HG02938 (cell line): ENCODE measurements at regions not wholly inside any gene's neighbourhood (a gene's known extent, or its start where the extent isn't known, plus 50 kb on each side); places are given as distances from the start of the nearest gene placed in this dataset.
"Not testable (repeated sequence)": the region's sequence is repeated elsewhere in the genome, so short reads cannot be mapped to it uniquely, and the experiment has no call there.

ENCODE experiments used
- ATAC-seq: cut with Tn5 transposase; IDR thresholded peaks from one replicate; pipeline ENCODE4 v1.9.1; 2021; ENCODE audit warnings: mild to moderate bottlenecking, moderate library complexity; ENCODE audit not compliant: unreplicated experiment

DNA sequence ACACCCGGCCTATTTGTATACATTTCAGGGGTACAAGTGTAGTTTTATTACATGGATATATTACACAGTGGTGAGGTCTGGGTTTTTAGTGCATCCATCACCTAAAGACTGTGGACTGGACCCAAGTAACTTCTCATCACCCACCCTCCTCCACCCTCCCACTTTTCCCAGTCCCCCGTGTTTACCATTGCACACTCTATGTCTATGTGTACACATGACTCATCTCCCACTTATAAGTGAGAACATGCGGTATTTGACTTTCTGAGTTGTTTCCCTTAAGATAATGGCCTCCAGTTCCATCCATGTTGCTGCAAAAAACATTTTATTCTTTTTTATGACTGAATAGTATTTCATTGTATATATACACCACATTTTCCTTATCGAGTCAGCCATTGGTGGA, 98.9 kb upstream of the WAC start:
- no peak for ATAC-seq

DNA sequence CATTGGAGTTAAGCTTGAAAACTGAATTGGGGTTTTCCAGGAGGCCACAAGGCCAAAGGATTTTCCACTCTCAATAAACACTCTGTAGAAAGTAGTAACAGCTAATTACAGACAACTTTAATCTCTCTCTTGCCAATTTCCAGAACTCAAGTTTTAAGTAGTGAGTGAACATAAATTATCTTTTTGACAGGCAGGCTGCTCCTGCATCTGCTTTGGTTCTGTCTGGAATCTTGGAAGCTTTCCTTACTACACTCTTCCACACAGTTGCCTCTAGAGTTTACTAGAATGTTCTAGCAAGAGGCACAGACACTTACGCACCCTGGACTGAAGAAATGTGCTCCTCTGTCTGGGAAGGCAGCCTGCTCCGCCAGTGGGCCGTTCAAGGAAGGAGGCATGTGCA, 90.5 kb upstream of the WAC start:
- ATAC-seq = no peak

DNA sequence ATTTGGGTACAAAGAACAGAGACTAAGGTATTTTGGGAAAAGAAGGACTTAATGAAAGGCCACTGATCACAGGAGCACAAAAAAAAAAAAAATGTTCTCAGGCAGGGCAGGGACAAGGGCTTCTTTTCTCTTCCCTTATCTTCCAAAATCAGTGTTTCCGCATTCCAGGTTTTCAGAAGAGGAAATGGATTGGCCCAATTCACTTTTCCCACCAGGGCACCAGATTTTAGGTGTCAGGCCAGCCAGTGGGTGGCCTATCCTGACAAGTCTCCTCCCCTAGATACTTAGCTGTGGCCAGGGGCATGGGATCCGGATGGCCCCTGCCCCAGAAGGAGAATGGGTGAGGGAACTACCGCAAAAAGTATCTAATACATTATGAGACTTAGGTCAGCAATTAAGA, 88.9 kb upstream of the WAC start:
- no peak for ATAC-seq

DNA sequence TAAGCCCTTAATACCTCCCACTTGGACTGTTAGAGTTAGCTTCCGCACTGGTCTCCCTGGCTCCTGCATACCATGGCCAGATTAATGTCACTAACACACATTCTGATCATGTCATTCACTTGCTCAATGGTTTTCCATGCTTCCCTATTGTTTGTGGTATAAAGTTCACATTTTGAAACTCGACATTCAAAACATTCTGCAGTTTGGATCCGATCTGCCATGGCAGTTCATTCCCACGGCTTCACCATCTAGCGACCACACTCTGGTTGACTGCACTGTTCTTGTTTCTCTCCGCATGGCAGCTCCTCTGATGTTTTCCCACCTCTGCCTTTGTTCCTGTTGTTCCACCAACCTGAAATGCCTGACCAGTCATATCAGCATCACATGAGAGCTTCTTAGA, 87.4 kb upstream of the WAC start:
- ATAC-seq = no peak

DNA sequence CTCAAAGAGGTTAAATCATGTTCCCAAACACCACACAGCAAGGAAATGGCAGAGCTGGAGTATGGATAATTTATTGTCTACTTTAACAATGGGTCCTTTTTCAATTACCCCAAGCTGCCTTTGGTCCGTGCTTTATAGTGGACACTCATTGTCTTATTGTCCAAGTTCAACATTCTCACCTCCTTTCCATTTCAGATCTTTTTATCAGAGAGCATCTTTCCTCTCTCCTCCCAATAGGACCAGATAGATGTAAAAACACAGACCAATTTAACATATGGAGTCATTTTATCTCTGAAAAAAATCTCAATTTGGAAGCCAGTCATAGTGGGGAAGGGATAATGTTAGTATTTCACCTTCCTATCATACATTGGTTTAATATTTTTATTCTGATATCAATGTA, 83.5 kb upstream of the WAC start:
- no peak for ATAC-seq

DNA sequence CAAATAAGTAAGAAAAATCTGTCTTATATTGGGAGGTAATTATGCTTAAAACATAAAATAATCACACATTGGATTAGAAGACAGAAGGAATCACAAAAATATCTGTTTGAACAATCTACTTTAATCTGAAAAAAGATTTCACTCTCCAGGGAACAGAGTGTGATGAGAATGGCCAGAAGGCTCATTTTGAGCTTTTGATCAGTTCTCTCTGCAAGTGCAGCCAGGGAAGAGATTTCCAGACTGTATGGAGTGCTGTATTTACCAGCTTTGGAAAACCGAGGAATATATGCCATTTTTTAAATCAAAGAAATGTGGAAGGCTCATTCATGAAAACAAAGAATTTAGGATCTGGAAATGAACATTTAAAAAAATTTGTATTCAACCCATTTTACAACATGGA, 83.0 kb upstream of the WAC start:
- ATAC-seq = no peak

DNA sequence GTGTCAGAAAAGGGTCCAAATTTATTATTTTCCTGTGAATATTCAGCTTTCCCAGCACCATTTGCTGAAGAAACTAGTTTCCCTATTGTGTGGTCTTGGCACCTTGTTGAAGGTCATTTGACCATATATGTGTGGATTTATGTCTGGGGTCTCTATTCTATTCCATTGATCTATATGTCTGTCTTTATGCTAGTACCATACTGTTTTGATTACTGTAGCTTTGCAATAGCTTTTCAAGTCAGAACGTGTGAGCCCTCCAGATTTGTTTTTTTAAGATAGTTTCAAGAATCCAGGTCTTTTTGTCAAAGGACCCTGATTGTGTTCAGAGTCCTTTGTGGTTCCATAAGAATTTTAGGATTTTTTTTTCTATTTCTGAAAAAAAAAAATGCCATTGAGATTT, 79.0 kb upstream of the WAC start:
- no peak for ATAC-seq

DNA sequence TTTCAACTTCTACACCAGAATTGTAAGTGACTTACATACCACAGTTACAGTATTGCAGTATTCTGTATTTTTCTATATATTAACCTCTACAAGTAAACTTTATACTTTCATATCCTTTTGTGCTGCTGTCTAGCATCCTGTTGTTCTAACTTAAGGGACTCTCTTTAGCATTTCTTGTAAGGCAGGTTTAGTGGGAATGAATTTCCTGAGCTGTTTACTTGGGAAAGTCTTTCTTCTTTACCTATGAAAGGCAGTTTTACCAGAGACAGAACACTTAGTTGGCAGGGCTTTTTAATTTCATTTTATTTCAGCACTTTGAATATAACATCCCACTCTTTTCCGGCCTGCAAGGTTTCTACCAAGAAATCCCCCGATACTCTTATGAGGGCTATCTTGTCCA, 75.8 kb upstream of the WAC start:
- no peak for ATAC-seq

DNA sequence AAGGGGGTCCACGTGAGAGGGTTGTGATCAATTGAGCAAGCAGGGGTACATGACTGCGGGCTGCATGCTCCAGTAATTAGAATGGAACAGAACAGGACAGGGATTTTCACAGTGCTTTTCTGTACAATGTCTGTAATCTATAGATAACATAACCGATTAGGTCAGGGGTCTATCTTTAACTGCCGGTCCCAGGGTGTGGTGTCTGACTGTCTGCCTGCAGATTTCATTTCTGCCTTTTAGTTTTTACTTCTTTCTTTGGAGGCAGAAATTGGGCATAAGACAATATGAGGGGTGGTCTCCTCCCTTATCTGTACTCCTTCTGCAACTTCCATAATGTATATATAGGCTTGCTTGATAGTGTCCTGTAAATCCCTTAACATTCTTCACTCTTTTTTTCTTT, 75.0 kb upstream of the WAC start:
- not testable (repeated sequence) for ATAC-seq

DNA sequence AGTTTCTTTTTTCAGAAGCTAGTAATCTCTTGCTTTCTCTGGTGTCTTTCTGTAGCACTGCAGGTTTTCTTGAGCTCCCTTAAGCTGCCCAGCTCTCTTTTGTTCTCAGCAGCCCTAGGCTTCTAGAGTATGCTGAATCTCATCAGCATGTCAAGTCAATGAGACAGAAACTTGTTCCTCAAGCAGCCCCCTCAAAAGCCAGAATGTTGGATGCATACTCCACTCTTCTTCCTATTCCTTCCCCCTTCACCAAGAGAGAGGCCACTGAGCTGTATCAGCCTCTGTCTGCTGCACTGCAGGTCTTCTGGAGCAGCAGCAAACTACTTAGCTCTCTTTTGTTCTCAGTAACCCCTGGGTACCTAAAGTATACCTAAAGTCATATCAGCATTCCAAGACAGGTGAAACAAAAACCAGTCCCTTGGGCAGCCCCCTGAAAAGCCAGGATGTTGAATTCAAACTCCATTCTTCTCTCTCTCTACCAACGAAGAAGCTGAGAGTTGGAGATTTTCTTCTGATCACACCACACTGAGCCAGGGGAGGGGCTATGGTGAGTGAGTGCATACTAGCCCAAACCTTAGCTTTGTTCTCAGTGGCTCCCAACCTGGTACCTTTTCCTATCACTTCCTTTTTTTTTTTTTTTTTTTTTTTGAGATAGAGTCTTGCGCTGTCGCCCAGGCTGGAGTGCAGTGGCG, 73.3 kb upstream of the WAC start:
- no peak for ATAC-seq

DNA sequence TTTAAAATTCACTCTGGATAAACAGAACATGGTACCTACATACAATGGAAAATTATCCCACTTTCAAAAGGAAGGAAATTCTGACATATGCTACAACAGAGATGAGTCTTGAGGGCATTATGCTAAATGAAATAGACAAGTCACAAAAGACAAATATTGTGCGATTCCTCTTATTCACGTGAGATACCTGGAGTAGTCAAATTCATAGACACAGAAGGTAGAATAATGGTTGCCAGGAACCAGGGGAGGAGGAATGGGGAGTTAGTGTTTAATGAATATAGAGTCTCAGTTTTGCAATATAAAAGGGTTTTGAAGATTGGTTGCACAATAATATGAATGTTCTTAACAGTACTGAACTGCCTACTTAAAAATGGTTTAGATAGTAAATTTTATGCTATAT, 69.8 kb upstream of the WAC start:
- no peak for ATAC-seq

DNA sequence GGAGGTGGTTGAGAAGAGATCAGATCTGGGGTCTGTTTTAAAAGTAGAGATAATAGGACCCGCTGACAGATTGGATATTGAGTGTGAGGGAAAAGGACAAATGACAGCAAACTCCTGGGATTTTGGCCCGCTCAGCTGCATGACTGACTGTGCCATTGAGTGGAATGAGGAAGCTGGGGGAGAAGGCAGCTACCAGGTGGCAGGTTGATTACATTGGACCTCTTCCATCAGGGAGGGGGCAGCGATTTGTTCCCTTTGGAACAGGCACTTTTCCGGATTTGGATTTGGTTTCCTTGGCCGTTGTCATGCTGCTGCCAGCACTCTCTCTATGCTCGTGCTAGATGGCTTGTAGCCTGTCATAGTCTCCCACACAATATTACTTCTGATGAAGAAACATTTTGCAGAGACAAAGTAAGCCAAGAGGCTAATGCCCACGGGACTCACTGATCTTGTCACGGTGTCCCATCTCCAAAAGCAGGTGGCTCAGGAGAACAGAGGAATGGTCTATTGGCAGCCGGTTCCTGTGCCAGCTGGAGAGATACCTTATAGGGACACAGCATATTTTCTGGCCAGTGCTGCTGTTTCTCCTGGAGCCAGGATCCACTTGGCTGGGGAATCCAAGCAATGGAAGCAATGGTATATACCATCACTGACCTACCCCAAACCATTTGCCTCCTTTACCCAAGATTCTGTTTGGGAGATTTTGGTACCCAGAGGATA, 69.1 kb upstream of the WAC start:
- ATAC-seq = no peak

DNA sequence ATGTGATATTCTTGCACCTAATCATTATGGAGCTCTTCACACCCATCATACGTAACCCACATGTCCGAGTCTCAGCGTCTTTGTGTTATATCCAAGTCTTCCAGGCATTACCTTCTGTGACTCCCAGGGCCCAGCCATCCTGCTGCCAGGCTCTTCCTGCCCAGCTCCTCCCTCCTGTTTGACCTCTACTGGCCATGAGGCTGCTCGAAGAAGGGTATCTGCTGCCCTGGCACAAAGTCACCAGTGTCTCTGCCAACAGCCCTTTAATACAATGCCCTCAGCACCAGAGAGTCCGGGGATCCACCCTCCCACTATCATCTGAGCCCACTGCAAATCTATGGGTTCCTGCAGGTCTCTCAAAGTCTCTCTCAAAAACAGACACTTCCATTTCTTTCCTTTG, 65.3 kb upstream of the WAC start:
- no peak for ATAC-seq

DNA sequence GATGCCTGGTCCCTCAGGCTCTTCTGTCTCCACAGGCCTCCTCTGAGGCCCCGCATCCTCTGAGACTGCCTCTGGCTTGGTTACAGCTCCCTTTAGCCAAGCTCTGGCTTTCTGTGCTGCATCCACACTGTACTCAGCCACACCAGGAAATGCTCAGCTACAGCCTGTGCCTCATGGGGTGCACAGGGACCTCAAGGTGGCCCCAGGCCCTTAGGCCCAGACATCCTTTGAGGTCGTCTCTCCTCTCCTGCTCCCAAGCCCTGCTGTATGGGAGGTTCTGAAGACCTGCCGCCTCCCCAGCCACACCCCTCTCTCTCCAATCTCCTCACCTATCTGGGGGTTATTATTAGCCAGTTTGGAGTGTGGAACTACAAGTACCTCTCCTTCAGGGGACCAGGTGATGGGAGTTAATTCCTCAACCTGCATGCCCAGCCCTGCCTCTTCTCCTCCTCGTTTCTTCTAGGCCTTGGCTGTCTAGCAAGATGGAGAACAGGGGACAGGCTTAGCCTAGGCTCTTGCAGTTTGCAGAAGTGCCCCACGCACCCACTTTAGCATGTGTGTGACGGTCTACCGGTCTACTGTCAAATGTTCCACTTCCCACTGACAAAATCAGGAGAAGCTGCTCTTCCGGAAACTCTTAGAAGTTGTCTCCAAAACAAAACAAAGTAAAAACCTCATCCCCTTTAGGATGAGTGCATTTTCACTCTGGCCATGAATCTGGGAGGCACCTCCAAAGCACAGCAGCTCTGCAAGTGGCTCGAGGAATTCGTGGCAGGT, 64.0 kb upstream of the WAC start:
- no peak for ATAC-seq

DNA sequence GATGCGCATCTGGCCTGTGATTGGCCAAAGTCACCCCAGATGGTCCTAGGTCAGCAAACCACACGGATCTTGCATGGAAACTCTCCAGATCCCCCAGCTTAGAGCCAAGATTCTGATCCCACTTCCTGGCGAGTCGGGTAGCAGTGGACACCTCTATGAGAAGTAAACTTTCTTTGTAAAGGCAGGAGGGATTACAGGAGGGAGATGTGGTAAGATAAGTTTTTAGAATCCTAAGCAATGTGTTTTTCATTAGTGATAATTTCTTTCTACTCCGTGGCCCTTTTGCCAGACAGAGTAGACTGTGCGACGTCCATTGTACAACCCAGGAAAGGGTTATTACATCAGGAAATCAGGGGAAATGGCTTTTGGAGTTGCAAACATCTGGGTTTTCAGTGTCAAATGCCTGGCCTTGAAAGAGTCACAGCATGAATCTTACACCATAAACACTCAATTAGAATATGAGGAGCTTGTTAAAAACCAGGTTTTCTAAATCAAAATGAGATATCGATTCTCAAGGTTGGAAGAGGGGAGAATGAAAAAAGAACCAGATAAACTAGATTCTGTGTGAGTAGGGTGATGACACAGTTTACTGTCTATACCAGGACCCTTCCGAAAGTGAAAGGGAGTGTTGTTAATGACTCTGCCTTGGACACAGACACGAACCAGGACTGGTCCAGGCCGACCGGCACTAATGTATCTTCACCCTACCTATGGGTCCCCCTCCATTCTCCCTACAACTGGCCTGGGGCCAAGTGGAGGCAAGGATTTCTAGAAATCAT, 61.9 kb upstream of the WAC start:
- no peak for ATAC-seq

DNA sequence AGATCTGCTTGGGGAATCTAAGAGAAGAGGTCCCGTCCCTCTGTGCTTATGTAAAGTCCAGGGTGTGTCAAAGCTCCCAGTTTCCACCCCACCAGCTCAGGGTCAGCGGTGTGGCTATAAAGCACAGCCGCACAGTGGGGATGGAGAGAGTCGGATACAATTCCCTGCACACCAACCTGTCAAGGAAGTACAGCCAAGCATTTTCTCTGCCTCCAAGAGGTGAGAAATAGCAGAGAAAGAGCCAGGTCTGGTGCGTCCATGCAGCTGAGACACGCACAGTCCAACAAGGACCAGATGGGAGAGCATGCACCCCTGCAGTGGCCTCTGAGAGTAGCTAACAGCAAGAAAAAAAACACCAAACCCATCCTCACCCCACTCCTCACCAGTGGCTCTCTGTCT, 61.3 kb upstream of the WAC start:
- no peak for ATAC-seq

DNA sequence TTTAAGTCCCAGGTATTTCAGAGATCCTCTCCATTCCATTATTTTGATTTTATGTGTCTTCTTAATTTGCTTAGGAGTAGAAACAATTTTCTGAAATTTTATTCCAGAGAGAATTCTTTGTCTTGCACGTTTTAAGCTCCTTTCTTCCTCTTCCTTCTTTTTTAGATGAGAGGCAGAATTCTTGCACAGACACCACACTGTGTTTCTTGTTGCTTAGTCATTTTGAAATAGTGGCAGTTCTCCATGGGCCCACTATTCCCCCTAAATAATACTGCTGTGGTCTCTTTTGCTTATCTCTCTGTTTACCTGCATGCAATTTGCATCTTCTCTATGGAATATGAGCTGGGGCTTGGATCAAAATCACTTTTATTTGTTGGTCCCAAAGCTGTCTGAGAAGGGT, 54.3 kb upstream of the WAC start:
- no peak for ATAC-seq

DNA sequence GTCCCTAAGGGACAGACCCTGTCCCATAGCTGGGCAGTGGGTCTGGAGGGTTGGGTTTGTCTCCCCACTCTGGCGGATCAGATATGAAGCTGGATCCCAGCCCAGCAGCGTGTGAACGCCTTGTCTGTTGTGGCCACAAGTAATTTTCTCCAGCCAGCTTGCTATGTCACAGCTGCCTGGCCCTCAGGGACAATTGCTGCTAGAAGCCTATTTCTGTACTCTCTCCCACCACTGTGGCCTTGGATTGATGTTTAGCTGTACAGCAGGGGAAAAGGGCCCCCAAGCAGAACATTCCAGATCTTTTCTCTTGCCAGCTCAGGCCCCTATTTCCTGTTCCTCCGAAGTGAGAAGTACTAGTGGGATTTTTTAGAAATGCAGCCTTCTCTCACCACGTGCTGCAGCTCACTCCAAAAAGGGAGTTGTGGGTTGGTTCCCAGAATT, 53.5 kb upstream of the WAC start:
- no peak for ATAC-seq

DNA sequence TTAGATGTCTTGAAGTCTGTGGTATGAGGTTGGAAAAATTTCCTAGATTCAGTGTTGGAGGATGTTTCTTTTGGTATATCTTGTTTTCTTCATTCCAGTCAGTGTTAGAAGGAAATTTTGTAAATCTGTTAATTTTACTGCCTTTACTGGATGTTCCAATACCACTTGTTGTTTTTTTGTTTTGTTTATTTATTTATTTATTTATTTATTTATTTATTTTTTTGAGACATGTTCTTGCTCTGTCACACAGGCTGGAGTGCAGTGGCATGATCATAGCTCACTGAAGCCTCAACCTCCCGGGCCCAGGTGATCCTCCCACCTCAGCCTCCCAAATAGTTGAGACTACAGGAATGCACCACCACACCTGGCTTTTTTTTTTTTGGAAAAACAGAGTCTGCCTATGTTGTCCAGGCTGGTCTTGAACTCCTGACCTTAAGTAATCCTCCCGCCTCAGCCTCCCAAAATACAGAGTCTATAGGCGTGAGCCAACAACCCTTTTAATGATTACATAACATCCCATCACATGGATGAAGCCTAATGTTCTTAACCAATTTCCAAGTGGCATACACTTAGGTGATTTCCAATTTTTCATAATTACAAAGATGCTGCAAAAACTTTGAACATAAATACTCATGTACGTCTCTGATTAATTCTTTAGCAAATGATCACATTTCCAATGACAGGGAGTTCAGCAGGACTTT, 52.8 kb upstream of the WAC start:
- ATAC-seq = no peak

DNA sequence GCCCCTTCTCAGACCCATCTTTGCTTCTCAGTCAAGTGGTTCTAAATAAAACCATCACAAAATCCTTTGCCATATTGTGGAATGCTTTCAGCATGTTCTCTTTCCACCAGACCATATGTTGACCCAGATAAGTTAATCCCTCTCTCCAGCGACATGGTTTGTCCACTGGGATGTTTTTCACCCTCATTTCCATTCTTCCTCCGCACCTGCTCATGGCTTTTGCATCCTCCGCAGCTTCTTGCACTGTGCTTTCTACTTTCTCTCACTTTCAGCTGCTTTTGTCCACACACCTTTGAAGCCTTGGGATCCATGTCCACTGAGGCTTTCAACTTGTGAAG, 52.3 kb upstream of the WAC start:
- ATAC-seq = no peak

DNA sequence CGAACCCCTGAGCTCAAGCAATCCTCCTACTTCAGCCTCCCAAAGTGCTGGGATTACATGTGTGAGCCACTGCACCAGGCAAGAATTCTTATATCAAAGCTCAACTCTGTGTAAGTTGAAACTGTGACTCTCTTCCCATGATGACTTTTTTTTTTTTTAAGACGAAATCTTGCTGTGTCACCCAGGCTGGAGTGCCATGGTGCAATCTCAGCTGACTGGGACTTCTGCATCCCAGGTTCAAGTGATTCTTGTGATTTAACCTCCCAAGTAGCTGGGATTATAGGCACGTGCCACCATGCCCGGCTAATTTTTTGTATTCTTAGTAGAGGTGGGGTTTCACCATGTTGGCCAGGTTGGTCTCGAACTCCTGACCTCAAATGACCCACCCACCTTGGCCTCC, 51.6 kb upstream of the WAC start:
- not testable (repeated sequence) for ATAC-seq
